Breast epithelium (tissue), 3 donors: ENCODE measurements at regions not wholly inside any gene's neighbourhood (a gene's known extent, or its start where the extent isn't known, plus 50 kb on each side); places are given as distances from the start of the nearest gene placed in this dataset.

Experiments
- POLR2A ChIP-seq: fragments of 450-650 bp; IDR thresholded peaks from one replicate; pipeline ENCODE4 v1.6.1; 2016; ENCODE audit warnings: antibody characterized with exemption, mild to moderate bottlenecking, moderate library complexity
- TF ChIP-seq, protein P1 (sequence below), 3 donors: fragments of 450-650 bp; IDR thresholded peaks; one replicate each; pipeline ENCODE4 v1.5.1; 2016 to 2017; ENCODE audit warnings: antibody characterized with exemption in 3 of 3, mild to moderate bottlenecking in 3 of 3, moderate library complexity in 3 of 3

DNA sequence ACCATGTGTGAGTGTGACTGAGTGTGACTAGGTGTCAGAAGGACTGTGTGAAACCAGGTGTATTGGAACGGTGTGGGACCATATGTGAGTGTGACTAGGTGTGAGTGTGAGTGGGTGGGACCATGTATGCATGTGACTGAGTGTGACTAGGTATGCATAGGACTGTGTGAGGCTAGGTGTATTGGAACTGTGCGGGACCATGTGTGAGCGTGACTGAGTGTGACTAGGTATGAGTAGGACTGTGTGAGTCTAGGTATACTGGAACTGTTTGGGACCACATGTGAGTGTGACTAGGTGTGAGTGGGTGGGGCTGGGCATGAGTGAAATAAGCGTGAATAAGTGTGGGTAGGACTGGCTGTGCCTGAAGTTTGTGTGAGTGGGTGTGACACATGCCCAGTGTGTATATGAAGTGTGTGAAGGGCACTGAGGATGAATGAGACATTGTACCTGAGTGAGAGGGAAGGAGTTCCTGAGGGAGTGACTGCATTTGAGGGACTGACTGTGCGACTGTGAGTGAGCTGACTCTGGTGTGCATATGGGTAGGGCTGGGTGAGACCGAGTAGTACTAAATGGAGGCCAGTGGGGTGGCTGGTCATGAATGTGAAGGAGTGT, 247.0 kb upstream of the CCDC54 start:
- TF ChIP-seq, protein P1, sequence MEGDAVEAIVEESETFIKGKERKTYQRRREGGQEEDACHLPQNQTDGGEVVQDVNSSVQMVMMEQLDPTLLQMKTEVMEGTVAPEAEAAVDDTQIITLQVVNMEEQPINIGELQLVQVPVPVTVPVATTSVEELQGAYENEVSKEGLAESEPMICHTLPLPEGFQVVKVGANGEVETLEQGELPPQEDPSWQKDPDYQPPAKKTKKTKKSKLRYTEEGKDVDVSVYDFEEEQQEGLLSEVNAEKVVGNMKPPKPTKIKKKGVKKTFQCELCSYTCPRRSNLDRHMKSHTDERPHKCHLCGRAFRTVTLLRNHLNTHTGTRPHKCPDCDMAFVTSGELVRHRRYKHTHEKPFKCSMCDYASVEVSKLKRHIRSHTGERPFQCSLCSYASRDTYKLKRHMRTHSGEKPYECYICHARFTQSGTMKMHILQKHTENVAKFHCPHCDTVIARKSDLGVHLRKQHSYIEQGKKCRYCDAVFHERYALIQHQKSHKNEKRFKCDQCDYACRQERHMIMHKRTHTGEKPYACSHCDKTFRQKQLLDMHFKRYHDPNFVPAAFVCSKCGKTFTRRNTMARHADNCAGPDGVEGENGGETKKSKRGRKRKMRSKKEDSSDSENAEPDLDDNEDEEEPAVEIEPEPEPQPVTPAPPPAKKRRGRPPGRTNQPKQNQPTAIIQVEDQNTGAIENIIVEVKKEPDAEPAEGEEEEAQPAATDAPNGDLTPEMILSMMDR (IDR thresholded peaks at IDR 0.05): no peak
- TF ChIP-seq POLR2A: no peak
